Activated gamma-delta T cell treated with anti-CD3 and anti-CD28 coated beads, Interleukin-2, amount 50 U/mL, for 16 hours (primary cell): ENCODE measurements at regions not wholly inside any gene's neighbourhood (a gene's known extent, or its start where the extent isn't known, plus 50 kb on each side); places are given as distances from the start of the nearest gene placed in this dataset.

Experiments
- DNase-seq: peaks from one replicate; pipeline ENCODE4 v3.0.0-alpha.2; 2020; ENCODE audit warnings: low read depth

- no peak for DNase-seq
These were observed 235.0 kb upstream of the HNMT start for GRCh38 chr2:137729305-137729704.

- no peak for DNase-seq
These were observed 226.7 kb upstream of the HNMT start for GRCh38 chr2:137737559-137737958.

- no peak for DNase-seq
These were observed 222.4 kb upstream of the HNMT start for GRCh38 chr2:137741784-137742362.

GRCh38 chr2:137747509-137747908 lies 216.8 kb upstream of the HNMT start:
- no peak for DNase-seq

- no peak for DNase-seq
These were observed 215.7 kb upstream of the HNMT start for GRCh38 chr2:137748533-137748932.

- no peak for DNase-seq
These were observed 199.6 kb upstream of the HNMT start for GRCh38 chr2:137764646-137765045.

- DNase-seq: no peak
These were observed 194.9 kb upstream of the HNMT start for GRCh38 chr2:137769406-137769805.

GRCh38 chr2:137770166-137770565 lies 194.1 kb upstream of the HNMT start:
- DNase-seq: no peak

- no peak for DNase-seq
These were observed 193.2 kb upstream of the HNMT start for GRCh38 chr2:137771064-137771463.

GRCh38 chr2:137772451-137772850 lies 191.8 kb upstream of the HNMT start:
- DNase-seq: no peak

GRCh38 chr2:137775529-137775928 lies 188.7 kb upstream of the HNMT start:
- no peak for DNase-seq

- DNase-seq: no peak
These were observed 187.6 kb upstream of the HNMT start for GRCh38 chr2:137776697-137777096.

- DNase-seq: no peak
These were observed 166.6 kb upstream of the HNMT start for GRCh38 chr2:137797641-137798040.

GRCh38 chr2:137799600-137799999 lies 164.7 kb upstream of the HNMT start:
- no peak for DNase-seq

GRCh38 chr2:137800386-137800785 lies 163.9 kb upstream of the HNMT start:
- no peak for DNase-seq

- DNase-seq: no peak
These were observed 163.0 kb upstream of the HNMT start for GRCh38 chr2:137801228-137801627.

- no peak for DNase-seq
These were observed 162.2 kb upstream of the HNMT start for GRCh38 chr2:137802038-137802437.

GRCh38 chr2:137806068-137806805 lies 158.0 kb upstream of the HNMT start:
- DNase-seq: no peak

GRCh38 chr2:137809252-137809651 lies 155.0 kb upstream of the HNMT start:
- DNase-seq: no peak

GRCh38 chr2:137809837-137810236 lies 154.4 kb upstream of the HNMT start:
- DNase-seq: no peak

GRCh38 chr2:137812517-137812916 lies 151.8 kb upstream of the HNMT start:
- no peak for DNase-seq

GRCh38 chr2:137813176-137813575 lies 151.1 kb upstream of the HNMT start:
- DNase-seq: no peak

- DNase-seq: no peak
These were observed 147.2 kb upstream of the HNMT start for GRCh38 chr2:137817058-137817457.

GRCh38 chr2:137823196-137823595 lies 141.1 kb upstream of the HNMT start:
- no peak for DNase-seq
